HK-2 (cell line): ENCODE measurements at regions not wholly inside any gene's neighbourhood (a gene's known extent, or its start where the extent isn't known, plus 50 kb on each side); places are given as distances from the start of the nearest gene placed in this dataset.

Source experiments
- DNase-seq: peaks from one replicate; pipeline ENCODE4 v3.0.0-alpha.2; 2018; ENCODE audit not compliant: unreplicated experiment

GRCh38 chr13:21817878-21818277 is 147.0 kb downstream of the FGF9 start:
- DNase-seq: no peak

- DNase-seq: no peak
These were observed 151.2 kb downstream of the FGF9 start for GRCh38 chr13:21822029-21822428.

GRCh38 chr13:21823416-21823815 is 152.5 kb downstream of the FGF9 start:
- no peak for DNase-seq

- DNase-seq: no peak
These were observed 153.1 kb downstream of the FGF9 start for GRCh38 chr13:21823949-21824348.

- no peak for DNase-seq
These were observed 154.3 kb downstream of the FGF9 start for GRCh38 chr13:21825186-21825585.

- no peak for DNase-seq
These were observed 154.9 kb downstream of the FGF9 start for GRCh38 chr13:21825801-21826200.

- no peak for DNase-seq
These were observed 155.5 kb downstream of the FGF9 start for GRCh38 chr13:21826214-21827015.

- no peak for DNase-seq
These were observed 160.9 kb downstream of the FGF9 start for GRCh38 chr13:21831654-21832324.

- no peak for DNase-seq
These were observed 163.0 kb downstream of the FGF9 start for GRCh38 chr13:21833921-21834320.

GRCh38 chr13:21834521-21834920 is 163.6 kb downstream of the FGF9 start:
- no peak for DNase-seq

- DNase-seq: no peak
These were observed 166.4 kb downstream of the FGF9 start for GRCh38 chr13:21837288-21837687.

- DNase-seq: no peak
These were observed 167.1 kb downstream of the FGF9 start for GRCh38 chr13:21837841-21838551.

- DNase-seq: no peak
These were observed 175.7 kb downstream of the FGF9 start for GRCh38 chr13:21846605-21847004.

GRCh38 chr13:21849323-21849722 is 178.4 kb downstream of the FGF9 start:
- DNase-seq: no peak

GRCh38 chr13:21850013-21851006 is 179.4 kb downstream of the FGF9 start:
- DNase-seq: no peak

GRCh38 chr13:21852043-21852442 is 181.2 kb downstream of the FGF9 start:
- no peak for DNase-seq

- DNase-seq: no peak
These were observed 182.9 kb downstream of the FGF9 start for GRCh38 chr13:21853779-21854178.

- DNase-seq: no peak
These were observed 197.9 kb downstream of the FGF9 start for GRCh38 chr13:21868823-21869222.

GRCh38 chr13:21871382-21871781 is 200.5 kb downstream of the FGF9 start:
- no peak for DNase-seq

GRCh38 chr13:21871919-21872318 is 201.0 kb downstream of the FGF9 start:
- no peak for DNase-seq

- no peak for DNase-seq
These were observed 201.9 kb downstream of the FGF9 start for GRCh38 chr13:21872795-21873194.

- DNase-seq: no peak
These were observed 204.2 kb downstream of the FGF9 start for GRCh38 chr13:21875116-21875515.
